KMS-11 (cell line): ENCODE measurements at regions not wholly inside any gene's neighbourhood (a gene's known extent, or its start where the extent isn't known, plus 50 kb on each side); places are given as distances from the start of the nearest gene placed in this dataset.

ENCODE experiments used
- H2AFZ ChIP-seq: fragments of 200-600 bp; sonication (generic); 2 replicates; pipeline ENCODE4 v1.6.1; 2016; ENCODE audit warnings: antibody characterized with exemption, mixed run types, low read depth
- H3K27ac ChIP-seq: fragments of 200-600 bp; sonication (generic); 2 replicates; pipeline ENCODE4 v1.6.1; 2016; ENCODE audit warnings: mild to moderate bottlenecking, mixed run types
- H3K27me3 ChIP-seq: fragments of 200-600 bp; sonication (generic); 2 replicates; pipeline ENCODE4 v1.6.1; 2017; ENCODE audit warnings: mild to moderate bottlenecking, low read depth, mixed run types, moderate library complexity; ENCODE audit not compliant: insufficient read depth
- H3K36me3 ChIP-seq: fragments of 200-600 bp; sonication (generic); 2 replicates; pipeline ENCODE4 v1.6.1; 2017; ENCODE audit warnings: mild to moderate bottlenecking, mixed run types; ENCODE audit not compliant: insufficient read depth
- H3K4me1 ChIP-seq: fragments of 200-600 bp; sonication (generic); 2 replicates; pipeline ENCODE4 v1.6.1; 2016; ENCODE audit warnings: mild to moderate bottlenecking, low read depth, mixed run types; ENCODE audit not compliant: poor library complexity, severe bottlenecking
- H3K4me2 ChIP-seq: fragments of 200-600 bp; sonication (generic); 2 replicates; pipeline ENCODE4 v1.7.0; 2016; ENCODE audit warnings: mild to moderate bottlenecking, mixed run types
- H3K4me3 ChIP-seq: fragments of 200-600 bp; sonication (generic); IDR thresholded peaks from 2 replicates; pipeline ENCODE4 v1.6.1; 2017; ENCODE audit warnings: low read depth, low read length, mixed read lengths; ENCODE audit not compliant: insufficient read depth
- H3K79me2 ChIP-seq: fragments of 200-600 bp; sonication (generic); 2 replicates; pipeline ENCODE4 v1.6.1; 2016; ENCODE audit warnings: low read depth, mixed run types; ENCODE audit not compliant: insufficient read depth
- H3K9ac ChIP-seq: fragments of 200-600 bp; sonication (generic); 2 replicates; pipeline ENCODE4 v1.6.1; 2016; ENCODE audit warnings: mild to moderate bottlenecking, mixed run types
- H4K20me1 ChIP-seq: fragments of 200-600 bp; sonication (generic); 2 replicates; pipeline ENCODE4 v1.6.1; 2016; ENCODE audit warnings: mild to moderate bottlenecking, mixed run types; ENCODE audit not compliant: insufficient read depth
- TF ChIP-seq, protein P1 (sequence below): fragments of 200-600 bp; sonication (generic); conservative IDR thresholded peaks from 2 replicates; pipeline ENCODE4 v1.6.1; 2017; ENCODE audit warnings: low read depth, mild to moderate bottlenecking, antibody characterized with exemption, low read length, moderate library complexity, mixed read lengths

- Histone ChIP-seq H3K79me2 (no peaks in the 10 kb centered on the region), H3K27me3 (no peaks in the 10 kb centered on the region), H3K36me3 (no peaks in the 10 kb centered on the region), H4K20me1 (no peaks in the 10 kb centered on the region), H3K4me2 (no peak overlapping the region), H3K9ac (no peak overlapping the region), H3K4me1 (peaks cover 23% of the 10 kb centered on the region), H3K27ac (no peak overlapping the region), H3K4me3 (no peak overlapping the region), H2AFZ (no peak overlapping the region)
- TF ChIP-seq, protein P1, sequence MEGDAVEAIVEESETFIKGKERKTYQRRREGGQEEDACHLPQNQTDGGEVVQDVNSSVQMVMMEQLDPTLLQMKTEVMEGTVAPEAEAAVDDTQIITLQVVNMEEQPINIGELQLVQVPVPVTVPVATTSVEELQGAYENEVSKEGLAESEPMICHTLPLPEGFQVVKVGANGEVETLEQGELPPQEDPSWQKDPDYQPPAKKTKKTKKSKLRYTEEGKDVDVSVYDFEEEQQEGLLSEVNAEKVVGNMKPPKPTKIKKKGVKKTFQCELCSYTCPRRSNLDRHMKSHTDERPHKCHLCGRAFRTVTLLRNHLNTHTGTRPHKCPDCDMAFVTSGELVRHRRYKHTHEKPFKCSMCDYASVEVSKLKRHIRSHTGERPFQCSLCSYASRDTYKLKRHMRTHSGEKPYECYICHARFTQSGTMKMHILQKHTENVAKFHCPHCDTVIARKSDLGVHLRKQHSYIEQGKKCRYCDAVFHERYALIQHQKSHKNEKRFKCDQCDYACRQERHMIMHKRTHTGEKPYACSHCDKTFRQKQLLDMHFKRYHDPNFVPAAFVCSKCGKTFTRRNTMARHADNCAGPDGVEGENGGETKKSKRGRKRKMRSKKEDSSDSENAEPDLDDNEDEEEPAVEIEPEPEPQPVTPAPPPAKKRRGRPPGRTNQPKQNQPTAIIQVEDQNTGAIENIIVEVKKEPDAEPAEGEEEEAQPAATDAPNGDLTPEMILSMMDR: no peak
Measured at GRCh38 chr5:173542159-173542558, 74.3 kb downstream of the BOD1 start.

DNA sequence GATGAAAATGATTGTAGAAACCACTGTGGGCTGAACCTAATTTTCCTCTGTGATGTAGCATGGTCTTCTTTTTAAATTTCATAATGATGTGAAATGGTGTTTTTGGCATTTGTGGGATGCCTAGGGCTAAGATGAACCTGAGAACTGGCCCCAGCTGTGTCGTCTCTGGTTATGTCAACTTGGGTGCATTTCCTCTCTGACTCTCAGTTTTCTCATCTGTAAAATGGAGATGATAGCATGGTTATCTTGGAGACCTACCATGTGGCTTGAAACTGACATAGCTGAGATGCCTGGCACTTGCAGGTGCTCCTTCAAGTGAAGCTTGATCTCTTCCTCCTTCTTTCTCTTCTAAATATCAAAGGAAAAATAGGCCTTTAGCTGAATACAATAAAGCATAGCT is 77.8 kb downstream of the BOD1 start:
- no peaks in the 10 kb centered on the region for H3K27me3 ChIP-seq
- no peaks in the 10 kb centered on the region for H4K20me1 ChIP-seq
- H3K4me1 ChIP-seq: peaks cover 31% of the 10 kb centered on the region
- TF ChIP-seq, protein P1: no peak
- H3K9ac ChIP-seq: no peak overlapping the region
- no peak overlapping the region for H3K4me2 ChIP-seq
- H3K79me2 ChIP-seq: no peaks in the 10 kb centered on the region
- H3K4me3 ChIP-seq: no peak overlapping the region
- no peaks in the 10 kb centered on the region for H3K36me3 ChIP-seq
- H2AFZ ChIP-seq: no peak overlapping the region
- H3K27ac ChIP-seq: no peak overlapping the region

DNA sequence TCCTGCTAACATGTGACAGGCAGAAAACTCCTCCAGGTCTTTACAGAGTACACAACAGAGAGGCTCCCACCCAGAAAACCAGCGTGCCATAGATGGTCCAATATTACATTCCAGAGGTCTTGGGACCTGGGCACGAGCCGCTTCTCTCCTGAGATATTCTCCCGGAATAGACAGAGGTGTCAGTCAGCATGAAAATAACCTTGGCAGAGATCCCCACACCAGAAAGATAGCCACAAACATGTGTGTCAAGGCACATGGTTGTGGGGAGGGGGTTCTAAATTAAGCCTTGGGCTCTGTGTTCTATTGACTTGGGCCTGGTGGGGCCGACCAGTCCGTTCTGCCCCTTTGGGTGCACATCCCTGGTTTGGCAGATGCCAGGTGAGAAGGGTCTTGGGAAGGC is 78.4 kb downstream of the BOD1 start:
- TF ChIP-seq, protein P1: no peak
- H4K20me1 ChIP-seq: no peaks in the 10 kb centered on the region
- no peaks in the 10 kb centered on the region for H3K79me2 ChIP-seq
- peaks cover 31% of the 10 kb centered on the region for H3K4me1 ChIP-seq
- no peak overlapping the region for H2AFZ ChIP-seq
- H3K4me2 ChIP-seq: no peak overlapping the region
- no peak overlapping the region for H3K9ac ChIP-seq
- no peak overlapping the region for H3K27ac ChIP-seq
- no peaks in the 10 kb centered on the region for H3K27me3 ChIP-seq
- no peaks in the 10 kb centered on the region for H3K36me3 ChIP-seq
- no peak overlapping the region for H3K4me3 ChIP-seq

- Histone ChIP-seq H3K79me2 (no peaks in the 10 kb centered on the region), H3K9ac (no peak overlapping the region), H3K27me3 (no peaks in the 10 kb centered on the region), H3K4me2 (peak overlapping the region; percentile 17; the same call in 1 of the 2 replicates), H3K36me3 (no peaks in the 10 kb centered on the region), H3K4me3 (no peak overlapping the region), H3K27ac (no peak overlapping the region), H2AFZ (no peak overlapping the region), H3K4me1 (peaks cover 31% of the 10 kb centered on the region), H4K20me1 (no peaks in the 10 kb centered on the region)
- TF ChIP-seq, protein P1: no peak
Measured at GRCh38 chr5:173537228-173537627, 79.2 kb downstream of the BOD1 start.
